ENCODE measurements at regions not wholly inside any gene's neighbourhood (a gene's known extent, or its start where the extent isn't known, plus 50 kb on each side); places are given as distances from the start of the nearest gene placed in this dataset.
"Not testable (repeated sequence)": the region's sequence is repeated elsewhere in the genome, so short reads cannot be mapped to it uniquely, and the experiment has no call there.

DNA sequence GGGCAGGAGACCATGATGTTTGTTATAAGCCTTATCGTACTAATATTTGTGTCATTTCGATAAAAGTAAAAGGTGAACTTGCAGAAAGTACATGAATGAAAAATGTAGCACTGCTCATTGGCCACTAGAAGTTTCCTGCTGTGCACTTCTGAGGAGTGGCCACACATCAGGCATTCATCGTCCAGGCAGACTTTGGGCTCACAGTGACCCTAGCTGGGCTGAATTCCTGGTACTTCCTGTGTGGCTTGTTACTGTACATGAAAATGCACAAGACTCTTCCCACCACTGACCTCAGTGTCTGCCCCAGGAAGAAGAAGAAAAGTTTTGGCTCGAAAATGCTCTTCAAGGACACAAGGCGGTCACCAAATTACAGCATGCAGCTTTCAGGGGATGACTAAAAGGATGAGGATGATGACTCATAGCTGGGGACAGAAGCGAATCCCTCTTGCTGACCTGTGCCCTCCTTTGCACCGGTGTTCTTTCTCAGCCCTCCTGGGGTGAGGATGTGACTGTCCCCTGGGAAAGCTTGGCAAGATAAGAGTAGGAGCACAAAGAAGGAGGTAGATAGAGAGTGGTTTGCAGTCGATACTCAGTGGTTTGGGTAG lies 252.4 kb upstream of the KAZN start:
- DNase-seq (ENCODE audit: low spot score), result no peak

DNA sequence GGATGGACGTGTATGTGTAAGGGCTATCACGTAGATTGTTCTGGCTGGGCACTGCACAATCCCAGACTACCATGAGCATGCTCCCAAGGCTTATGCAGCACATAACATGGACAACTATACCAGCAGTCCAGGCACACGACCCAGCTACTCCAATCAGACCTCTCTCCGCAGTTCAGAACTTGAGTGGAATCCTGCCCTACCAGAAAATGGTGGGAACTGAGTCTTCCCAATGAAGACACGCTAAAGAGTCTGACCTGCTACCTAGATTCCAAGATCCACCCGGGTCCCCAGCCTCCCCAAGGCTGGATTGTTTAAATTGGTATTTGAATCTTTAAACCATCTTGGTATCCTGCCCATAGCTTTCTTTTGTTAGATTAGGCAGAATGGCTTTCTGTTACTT lies 251.3 kb upstream of the KAZN start:
- DNase-seq (ENCODE audit: low spot score), result no peak

DNA sequence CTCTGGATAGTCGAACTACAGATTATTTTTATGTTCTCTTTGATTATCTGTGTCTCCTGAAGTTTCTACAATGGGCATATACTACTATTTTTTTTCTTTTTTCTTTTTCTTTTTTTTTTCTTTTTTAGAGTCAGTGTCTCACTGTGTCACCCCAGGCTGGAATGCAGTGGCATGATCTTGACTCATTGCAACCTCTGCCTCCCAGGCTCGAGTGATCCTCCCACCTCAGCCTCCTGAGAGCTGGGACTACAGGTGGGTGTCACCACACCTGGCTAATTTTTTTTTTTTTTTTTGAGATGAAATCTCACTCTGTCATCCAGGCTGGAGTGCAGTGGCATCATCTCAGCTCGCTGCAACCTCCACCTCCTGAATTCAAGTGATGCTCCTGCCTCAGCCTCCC lies 250.7 kb upstream of the KAZN start:
- no peak for DNase-seq (ENCODE audit: low spot score)

DNA sequence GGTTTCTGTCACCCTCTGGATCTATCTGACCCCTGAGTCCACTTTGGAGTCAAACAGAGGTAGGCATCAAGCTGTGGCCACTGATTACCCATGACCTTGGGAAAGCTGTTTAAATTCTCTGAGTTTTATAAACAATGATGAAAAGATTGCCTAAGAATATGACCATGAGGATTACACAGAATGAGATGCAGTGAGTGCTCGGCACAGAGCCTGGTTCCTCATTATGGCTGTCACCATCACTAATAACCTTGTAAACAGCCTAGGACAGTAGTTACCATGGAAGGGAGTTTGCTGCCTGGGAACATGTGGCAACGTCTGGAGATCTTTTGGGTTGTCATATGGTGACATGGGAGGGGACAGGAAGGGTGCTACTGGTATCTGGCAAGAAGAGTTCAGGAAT lies 248.3 kb upstream of the KAZN start:
- DNase-seq (ENCODE audit: low spot score), result no peak

DNA sequence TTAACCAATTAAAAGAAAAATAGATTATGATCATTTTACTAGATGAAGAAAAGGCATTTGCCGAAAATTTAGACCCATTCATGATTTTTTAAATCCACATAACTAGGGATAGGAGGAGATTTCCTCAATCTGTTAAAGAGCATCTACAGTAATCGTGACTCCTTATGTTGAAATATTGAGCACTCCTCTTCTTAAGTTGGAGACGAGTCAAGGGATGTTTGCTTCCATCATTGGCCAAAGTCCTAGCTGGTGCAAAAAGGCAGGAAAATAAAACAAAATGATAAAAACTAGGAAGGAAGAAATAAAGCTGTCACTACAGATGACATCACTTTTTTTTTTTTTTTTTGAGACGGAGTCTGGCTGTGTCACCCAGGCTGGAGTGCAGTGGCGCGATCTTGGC lies 245.6 kb upstream of the KAZN start:
- no peak for DNase-seq (ENCODE audit: low spot score)

DNA sequence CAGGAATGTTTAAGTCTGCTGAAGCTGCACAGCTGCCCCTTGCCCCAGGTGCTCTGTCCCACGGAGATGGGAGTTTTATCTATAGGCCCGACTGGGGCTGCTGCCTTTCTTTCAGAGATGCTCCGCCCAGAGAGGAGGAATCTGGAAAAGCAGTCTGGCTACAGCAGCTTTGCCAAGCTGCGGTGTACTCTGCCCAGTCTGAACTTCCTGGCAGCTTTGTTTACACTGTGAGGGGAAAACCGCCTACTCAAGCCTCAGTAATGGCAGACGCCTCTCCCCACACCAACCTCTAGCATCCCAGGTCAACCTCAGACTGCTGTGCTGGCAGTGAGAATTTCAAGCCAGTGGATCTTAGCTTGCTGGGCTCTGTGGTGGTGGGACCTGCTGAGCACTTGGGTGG lies 237.5 kb upstream of the KAZN start:
- not testable (repeated sequence) for DNase-seq (ENCODE audit: low spot score)

DNA sequence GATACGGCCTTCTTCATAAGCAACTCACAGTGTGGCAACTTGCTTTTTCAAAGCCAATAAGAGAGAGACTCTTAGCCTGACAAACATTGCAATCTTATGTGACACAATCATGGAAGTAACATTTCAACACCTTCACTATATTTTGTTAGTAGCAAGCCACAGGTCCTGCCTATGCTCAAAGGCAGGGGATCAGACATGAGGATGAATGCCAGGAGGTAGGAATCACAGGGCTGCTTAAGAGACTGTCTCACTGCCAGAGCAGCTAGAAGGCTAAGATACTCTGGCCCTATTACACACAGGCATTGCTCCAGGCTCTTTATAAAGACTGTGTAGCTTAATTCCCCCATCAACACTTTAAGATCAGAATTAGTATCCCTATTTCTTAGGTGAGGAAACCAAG lies 236.2 kb upstream of the KAZN start:
- DNase-seq (ENCODE audit: low spot score), result peak; percentile 53

DNA sequence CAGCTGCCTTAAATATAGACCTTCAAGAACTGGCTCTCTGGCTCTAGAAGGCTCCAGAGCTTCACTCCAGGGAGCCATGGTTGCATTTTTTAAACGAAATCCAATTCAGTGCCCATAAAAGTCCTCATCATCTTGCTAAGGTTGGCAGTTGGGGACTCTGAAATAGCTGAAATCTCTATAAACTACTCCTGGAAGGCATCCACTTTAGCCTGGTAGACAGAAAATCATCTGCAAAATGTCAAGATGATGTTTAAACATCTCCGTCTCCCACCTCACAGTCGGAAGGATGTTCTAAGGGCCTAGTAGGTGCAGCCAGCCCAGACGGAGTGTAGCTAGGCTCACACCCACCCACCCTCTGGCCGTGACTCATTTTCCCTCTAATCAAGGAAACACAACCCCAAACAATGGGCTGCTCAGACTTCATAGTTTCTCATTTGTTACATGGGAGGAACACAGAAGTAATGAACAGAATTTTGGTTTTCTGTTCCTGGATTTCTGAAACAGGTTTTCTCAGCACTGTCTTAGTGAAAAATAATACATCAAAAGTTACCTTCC lies 235.4 kb upstream of the KAZN start:
- DNase-seq (ENCODE audit: low spot score), result peak; percentile 25

DNA sequence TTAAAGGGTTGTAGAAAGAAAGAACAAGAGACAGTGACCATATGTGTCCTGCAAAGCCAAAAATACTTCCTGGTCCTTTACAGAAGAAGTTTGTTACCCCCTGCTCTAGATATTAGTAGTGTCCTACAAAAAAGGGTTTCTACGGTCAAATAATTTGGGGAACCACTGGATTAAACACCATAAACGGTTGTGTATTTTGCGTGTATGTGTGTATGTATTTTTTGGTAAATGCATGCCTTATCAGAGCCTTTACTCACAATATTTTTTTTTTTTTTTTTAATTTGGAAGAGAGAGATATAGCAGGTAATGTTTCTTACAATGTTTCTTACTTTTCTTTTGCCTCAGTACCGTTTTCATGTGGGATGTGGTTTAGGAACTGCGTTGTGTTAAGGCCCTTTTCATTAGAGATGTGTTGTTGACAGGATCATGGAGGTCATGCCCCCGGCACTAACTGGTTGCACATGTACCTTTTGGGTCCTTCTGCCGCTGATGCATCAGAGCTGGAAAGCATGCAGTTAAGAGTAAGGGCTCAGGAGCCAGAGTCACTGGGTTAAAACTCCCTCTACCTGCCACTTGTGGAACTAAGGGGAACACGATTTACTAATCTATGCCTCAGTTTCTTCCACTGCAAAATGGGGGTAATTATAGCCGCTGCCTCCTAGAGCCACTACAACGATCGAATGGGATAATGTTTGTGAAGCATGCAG lies 234.6 kb upstream of the KAZN start:
- no peak for DNase-seq (ENCODE audit: low spot score)

DNA sequence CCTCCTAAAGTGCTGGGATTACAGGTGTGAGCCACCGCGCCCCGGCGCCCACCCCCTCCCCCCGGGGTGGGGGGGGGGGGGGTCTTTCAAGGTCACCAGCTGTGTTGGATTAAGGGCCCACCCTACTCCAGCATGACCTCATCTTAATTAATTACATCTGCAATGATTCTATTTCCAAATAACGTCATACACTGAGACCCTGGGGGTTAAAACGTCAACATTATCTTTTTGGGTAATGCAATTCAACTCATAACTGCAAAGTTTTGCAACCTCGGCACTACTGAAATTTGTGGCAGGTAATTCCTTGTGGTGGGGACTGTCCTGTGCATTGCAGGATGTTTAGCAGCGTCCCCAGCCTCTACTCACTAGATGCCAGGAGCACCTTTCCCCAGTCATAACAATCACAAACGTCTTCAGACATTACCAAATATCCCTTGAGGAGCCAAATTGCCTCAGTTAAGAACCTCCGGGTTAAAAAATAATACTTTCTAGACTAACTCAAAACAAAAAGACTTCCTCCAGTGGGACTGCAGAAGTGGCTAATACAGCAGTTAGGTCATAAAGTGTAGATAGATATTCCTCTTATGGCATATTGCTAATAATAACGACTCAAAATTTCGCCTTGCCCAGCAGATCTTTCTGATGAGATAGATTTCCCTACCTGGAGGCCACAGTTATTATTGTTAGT lies 233.0 kb upstream of the KAZN start:
- no peak for DNase-seq (ENCODE audit: low spot score)

DNA sequence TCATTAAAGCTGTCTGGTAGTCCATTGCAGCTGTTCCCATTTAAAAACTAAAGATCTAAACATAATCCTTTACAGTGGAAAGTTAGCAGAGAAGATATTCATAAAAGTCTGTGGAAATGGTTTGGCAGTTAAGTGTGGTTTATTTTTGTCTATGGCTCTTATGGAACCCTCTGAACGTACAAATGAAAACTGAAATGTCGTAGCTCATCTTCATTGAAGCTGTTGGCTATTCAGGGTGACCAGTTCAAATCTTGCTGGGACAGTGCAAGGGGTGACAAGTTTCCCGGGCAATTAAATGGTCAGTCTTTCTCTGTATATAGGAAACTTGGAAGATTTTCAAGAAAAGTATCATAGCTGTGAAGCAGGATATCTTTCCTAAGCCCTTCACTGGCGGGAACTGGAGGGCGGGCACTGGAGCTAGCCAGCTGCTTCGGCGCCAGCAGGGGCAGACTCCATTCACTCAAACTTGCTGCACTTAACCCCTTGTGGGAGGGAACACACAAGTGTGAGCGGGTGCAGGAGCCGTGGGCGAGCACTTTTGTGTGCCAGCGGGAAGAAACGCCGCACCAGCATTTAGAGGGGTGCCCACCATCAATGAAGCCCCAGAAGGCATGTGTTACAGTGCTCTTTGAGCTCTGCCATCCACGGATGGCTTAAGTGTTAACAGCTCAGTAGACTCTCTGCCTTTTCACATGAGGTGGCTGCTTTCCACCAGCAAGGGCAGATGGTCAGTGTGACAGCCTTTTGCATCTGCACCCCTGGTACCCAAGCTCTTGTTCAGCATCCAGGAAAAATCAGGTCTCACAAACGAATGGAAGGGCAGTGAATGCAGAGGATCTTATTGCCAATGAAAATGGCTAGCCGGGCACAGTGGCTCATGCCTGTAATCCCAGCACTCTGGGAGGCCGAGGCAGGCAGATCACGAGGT lies 232.1 kb upstream of the KAZN start:
- DNase-seq (ENCODE audit: low spot score), result peak; percentile 85

DNA sequence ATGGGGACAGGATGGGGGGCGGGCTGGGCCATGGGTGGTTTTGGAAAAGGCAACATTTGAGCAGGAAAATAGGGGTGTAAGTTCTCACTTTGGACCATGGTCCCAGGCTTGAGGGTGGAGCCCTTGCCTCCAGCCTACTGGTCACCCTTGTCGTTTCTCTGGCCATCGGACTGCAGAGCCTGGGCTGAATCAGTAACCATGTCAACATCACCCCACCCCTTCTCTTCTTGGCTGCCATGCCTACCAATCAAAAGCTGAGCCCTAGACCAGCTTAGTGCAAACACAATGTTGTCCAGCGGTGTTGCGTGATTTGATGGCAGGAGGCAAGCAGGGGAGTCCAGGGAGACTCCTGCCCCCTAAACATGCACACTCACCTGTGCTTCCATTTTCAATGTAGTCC lies 231.0 kb upstream of the KAZN start:
- DNase-seq (ENCODE audit: low spot score), result no peak

DNA sequence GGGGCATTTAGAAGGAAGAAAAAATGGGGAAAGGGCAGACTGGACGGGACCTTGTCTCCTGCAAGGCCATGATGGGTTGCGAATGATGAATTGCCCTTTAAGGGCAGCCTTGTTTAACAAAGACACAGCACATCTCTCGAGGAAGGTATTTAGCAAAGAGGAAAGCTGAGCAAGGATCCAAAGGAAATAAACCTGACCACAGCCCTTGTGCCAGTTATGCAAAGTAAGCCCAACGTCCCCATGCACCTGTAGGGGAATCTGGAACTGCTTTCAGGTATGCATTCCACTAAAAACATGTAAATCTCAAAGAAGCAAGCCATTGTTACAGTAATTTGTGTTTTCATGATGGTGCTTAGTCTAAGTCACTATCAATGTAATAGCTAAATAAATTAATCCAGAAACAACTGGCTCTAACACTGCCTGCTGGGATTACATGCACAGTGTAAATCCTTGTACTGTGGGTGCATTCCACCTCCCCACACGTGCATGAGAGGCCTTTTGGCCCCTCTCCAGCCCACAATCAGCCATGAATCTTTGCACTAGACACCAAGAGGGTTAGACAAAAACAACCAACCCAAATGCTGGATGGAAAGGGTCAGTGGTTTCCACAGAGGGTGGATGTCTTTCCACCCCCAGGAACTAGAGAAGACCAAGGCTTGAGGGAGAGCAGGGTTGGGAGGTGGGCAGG lies 228.8 kb upstream of the KAZN start:
- DNase-seq (ENCODE audit: low spot score), result no peak

DNA sequence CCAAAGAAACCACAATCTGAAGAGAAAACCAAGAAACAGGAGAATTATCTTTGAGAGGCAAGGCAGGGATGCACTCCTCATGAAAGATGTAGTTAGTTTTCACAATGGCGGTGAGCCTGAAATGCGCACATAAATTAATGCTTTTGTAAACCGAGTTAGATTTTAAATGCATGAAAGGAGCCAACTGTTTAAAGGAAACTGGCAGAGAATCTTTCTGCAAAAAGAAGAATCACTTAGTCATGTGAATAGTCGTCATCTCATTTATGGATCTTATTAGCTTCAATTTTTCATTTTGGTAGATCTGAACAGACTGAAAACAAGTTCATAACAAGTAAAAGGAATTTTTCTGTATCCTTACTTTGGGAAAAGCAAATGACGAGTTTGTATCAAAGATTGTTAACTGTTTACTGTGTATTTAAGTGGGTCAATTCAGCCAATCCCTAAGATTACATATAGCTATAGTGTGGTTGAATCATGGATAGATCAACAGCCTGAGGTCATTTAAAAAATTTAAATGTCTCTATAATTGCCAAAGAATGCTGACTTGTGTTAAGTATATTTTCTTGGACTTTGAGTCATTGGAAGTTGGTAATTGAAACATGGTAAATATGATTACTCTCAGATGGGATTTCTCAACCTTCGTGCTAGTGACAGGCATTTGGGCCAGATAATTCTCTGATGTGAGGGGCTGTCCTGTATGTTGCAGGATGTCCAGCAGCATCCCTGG lies 226.6 kb upstream of the KAZN start:
- DNase-seq (ENCODE audit: low spot score), result no peak

DNA sequence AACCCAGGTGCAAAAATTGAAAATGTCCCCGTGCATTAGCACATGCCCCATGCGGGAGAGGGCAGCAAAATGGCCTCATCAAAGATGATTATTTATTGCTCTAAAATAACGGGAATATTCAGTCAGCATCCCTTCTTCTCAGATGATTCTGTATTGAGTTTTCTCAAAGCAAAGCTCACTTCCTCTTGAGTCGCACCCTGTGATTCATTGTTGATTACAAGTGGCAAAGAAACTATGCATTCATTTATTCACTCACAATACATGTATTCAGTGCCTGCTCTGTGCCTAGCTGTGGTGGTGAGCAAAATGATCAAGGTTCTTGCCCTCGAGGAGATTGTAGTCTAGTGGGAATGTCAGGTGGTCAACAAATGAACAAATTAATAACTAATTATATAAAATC lies 226.0 kb upstream of the KAZN start:
- no peak for DNase-seq (ENCODE audit: low spot score)

DNA sequence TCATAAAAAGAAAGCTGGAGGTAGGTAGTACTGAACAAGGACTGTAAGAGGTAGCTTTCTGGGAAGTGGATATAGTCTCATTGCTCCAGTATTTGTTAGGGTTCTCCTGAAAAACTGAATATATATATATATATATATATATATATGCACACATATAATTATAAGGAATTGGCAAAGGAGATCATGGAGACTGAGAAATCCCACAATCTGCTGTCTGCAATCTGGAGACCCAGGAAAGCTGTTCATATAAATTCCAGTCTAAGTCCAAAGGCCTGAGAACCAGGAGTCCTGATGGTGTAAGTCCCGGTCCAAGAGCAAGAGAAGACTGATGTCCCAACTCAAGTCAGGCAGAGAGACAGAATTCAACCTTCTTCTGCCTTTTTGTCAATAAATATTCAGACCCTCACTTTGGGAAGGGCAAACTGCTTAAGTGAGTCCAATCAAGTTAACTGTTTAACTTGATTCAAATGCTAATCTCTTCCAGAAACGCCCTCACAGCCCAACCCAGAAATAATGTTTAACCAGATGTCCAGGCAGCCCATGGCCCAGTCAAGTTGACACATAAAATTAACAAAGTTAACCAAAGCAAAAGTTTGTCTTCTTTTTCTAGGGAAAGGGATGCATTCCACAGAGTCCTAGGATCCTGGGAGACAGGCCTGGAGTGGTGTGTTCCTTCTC lies 225.3 kb upstream of the KAZN start:
- DNase-seq (ENCODE audit: low spot score), result no peak

DNA sequence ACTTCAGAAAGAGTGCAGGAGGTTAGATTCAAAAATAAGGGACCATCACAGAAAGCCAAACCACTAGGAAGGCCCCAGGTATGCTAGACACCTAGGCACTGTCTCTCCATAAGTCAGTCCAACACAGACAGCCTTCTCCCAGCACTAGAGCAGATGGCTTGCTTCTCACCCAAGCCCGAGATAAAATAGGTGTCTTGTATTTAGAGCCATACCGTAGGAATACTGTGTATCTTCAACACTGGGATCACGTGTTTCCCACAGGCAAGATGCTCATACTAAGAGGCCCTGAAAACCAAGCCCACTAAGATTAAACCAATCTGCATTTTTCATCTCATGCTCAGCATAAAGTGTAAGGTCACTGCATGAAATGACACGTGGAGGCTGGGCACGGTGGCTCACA lies 223.3 kb upstream of the KAZN start:
- DNase-seq (ENCODE audit: low spot score), result no peak

DNA sequence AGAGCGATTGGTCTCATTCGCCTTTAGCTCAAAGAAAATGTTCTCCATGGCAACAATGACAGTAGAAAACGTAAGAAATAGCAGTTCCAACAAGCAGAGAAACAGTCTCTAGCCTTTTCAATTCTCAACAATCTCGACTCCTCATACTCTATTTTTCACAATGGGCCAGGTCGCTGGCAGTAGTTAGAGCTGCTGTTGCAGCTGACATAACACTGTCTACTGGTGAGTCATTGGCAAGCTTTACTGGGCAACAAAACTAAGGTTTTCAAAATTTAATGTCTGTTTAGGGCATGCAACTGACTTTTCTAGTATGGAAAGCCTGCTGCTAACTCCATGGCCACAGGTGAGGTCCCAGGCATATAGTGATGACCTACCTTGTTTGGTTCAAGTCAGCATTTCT lies 221.1 kb upstream of the KAZN start:
- DNase-seq (ENCODE audit: low spot score), result no peak

DNA sequence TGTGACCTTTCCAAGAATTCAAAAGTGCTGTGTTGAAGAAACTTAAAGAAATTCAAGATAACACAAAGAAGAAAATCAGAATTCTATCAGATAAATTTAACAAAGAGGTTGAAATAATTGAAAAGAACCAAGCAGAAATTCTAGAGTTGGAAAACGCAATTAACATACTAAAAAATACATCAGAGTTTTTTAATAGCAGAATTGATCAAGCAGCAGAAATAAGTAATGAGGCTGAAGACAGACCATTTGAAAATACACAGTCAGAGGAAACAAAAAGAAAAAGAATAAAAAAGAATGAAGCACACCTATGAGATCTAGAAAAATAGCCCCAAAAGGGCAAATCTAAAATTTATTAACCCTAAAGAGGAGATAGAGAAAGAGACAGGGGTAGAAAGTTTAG lies 218.1 kb upstream of the KAZN start:
- DNase-seq (ENCODE audit: low spot score), result no peak

DNA sequence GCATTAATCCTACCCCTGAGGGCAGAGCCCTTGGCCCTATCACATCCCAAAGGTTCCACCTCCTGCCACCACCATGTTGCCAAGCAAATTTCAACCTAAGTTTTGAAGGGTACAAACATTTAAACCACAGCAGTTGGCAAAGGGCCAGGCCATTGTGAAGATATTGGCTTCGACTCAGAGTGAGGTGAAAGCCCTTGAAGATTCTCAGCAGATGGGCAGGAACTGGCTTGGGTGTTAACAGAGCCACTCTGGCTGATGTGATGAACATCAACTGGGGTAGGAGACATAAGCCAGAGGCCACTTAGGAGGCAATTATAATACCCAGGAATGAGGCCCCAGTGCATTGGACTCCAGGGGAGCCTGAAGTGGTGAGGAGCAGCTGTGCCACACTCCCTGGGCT lies 207.7 kb upstream of the KAZN start:
- DNase-seq (ENCODE audit: low spot score), result no peak

Measured in umbilical cord (tissue), 1 donor.